CD4-positive, alpha-beta T cell treated with Interleukin-17A for 4 hours (primary cell): ENCODE measurements at regions not wholly inside any gene's neighbourhood (a gene's known extent, or its start where the extent isn't known, plus 50 kb on each side); places are given as distances from the start of the nearest gene placed in this dataset.
"Not testable (repeated sequence)": the region's sequence is repeated elsewhere in the genome, so short reads cannot be mapped to it uniquely, and the experiment has no call there.

ENCODE experiments used
- DNase-seq: peaks from one replicate; pipeline ENCODE4 v3.0.0-alpha.2; 2020; ENCODE audit warnings: mixed read lengths

DNA sequence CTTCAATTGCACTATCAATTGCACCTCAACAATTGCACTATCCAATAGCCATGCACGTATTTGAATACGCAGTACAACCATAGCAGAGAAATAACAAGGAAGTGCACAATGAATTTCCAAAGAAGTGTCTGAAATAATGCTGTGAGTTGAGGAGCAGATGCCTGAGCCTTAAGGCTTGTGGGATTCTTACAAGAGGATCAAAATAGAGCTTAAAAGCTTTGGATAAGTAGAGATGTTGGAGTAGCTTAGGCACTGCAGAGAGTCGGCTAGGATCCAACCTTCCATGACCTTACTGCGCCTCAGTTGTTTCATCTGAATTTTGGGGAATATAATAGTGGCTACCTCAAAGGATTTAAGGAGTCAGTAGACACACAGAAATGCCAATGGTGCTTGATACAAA, 196.1 kb upstream of the FLRT2 start:
- no peak for DNase-seq

- DNase-seq, result no peak
Measured at GRCh38 chr14:85334316-85334715, 195.6 kb upstream of the FLRT2 start.

DNA sequence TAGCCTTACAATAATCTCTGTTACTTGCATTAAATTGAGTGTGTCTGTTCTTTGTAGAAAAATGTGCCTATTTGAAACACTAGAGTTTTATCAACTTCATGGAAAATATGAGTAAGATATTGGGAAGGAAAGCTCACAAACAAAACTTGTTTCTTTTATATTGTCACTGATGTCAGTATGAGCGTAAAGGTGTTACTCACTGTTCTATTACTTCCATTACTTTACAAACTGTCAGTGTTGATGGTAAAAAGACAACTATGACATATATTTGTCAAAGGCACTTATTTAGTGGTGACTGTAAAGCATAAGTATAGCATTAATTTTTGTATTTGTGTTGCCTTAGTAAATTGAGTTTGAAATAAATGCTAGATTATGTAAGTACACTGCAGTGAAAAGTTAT, 193.7 kb upstream of the FLRT2 start:
- DNase-seq, result no peak

DNA sequence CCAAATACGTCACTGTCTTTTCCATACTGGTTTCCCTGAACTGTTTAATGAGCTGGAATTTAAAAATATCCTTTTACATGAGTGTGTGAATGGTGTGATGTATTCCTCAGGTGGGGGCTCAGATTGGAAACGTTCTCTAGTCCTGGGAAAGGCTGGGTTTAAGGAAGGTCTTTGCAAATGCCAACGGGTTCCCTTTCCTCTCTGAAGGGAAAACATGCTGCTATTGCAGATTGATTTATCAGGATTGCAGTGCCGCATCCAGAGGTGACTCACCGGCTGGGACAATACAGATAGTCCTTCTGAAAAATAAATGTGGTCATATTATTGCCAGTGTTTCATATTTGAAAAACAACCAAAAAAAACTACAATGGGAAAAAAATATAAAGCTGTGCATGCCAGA, 193.1 kb upstream of the FLRT2 start:
- DNase-seq, result no peak

- no peak for DNase-seq
Measured at GRCh38 chr14:85338895-85339294, 191.0 kb upstream of the FLRT2 start.

DNA sequence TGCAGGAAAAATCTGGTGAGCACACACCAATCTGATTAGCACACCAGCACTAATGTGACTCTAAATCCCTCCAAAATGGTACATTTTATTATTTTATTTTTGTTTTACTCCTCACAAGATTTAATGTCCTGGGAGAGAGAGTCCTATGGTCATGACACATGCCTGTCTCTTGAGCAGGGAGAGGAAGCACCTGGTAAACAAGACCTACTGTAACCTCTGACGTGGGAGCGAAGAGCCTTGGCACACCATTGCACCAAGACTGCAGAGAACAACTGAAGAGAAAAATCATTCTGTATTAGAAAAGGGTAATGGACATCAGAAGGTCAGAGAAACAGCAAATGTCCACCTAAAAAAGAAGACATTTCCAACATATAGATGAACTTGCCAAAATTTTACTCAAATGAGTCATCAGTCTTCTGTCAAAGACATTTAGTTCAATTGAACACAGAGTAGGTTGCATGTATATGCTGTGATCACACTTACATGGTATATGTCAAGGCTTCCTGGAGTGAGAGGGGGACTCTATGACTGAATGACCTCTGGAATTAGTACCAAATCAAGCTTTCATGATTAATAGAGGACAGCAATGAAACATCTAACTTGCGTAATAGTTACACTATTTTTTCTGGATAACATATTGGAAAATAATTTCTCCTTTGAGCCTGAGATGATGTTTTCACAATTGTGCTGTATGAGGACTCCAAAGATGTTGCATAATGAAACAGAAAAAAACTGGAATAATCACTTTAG, 186.9 kb upstream of the FLRT2 start:
- DNase-seq, result no peak

- no peak for DNase-seq
Measured at GRCh38 chr14:85344171-85344570, 185.8 kb upstream of the FLRT2 start.

GRCh38 chr14:85344847-85345570, 184.9 kb upstream of the FLRT2 start:
- DNase-seq, result no peak

DNA sequence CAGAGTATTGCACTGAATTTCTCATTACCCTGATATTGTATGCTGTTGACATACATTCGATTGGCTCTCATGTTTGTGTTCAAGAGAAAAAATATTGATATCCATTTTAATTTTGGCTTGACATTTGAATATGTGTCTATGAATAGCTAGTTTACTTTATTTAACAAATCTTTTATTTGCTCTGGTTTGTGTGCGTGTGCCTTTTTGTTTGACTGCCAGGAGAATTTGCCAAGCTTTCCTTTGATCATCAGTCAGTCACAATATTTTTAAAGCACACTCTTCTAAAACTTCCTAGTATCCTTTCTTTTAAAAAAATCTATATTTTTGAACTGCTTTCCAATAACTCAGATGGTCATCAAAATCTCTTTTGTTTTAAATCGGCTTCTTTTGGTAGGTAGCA, 179.3 kb upstream of the FLRT2 start:
- DNase-seq, result no peak

GRCh38 chr14:85352588-85352987, 177.4 kb upstream of the FLRT2 start:
- not testable (repeated sequence) for DNase-seq

DNA sequence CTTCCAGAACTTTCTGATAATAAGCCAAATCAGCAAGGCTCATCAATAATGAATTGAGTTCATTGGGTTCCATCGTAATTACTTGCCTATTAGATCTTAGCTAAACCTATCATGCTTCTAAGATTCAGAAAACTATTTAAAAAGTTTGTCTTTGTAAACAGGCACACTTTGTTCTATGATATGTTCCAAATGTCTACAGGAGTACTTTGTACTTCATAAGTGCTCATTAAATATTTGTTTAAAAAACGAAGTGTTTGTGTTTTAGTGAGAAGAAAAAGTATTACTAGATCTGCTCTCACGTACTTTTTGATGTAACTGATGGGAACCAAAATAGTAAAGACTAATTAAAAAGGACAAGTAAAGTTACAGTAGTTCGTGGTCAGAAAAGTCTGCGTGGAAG, 172.8 kb upstream of the FLRT2 start:
- no peak for DNase-seq

- no peak for DNase-seq
Measured at GRCh38 chr14:85358136-85358785, 171.7 kb upstream of the FLRT2 start.

DNA sequence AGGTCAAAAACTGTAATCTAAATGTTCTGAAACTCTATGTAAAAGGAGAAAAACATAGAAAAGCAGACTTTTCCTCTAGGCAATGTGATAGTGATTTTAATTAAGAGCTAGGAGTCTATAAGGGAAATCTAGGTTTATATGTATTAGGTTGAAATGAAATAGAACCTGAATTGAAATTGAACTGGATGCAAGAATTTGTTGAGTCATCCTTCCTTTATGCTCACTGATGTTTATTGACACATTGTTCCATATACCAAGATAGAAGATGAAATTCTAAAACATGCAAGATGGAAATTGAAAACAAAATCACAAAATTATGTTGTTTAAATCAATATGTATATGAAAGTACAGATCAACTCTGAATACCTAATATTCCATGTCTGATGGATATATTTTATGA, 170.4 kb upstream of the FLRT2 start:
- DNase-seq, result no peak

DNA sequence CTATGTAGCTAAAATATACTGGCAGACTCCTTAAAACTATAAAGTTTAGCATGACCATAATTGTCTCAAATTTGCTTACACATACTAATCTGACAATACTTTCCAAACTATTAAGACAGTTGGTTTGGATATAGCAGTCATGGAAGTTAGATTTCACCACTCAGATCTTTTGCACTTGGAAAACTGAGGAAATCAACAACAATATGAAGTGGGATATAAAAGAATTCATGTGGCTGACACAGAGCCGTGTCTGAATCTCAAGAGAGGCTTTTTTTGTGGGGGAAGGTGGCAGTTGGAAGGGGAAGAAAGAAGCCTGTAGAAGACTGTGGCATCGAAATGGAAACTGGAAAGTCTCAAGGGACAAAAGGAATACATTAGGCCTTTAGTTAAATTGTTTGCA, 166.6 kb upstream of the FLRT2 start:
- DNase-seq, result no peak

DNA sequence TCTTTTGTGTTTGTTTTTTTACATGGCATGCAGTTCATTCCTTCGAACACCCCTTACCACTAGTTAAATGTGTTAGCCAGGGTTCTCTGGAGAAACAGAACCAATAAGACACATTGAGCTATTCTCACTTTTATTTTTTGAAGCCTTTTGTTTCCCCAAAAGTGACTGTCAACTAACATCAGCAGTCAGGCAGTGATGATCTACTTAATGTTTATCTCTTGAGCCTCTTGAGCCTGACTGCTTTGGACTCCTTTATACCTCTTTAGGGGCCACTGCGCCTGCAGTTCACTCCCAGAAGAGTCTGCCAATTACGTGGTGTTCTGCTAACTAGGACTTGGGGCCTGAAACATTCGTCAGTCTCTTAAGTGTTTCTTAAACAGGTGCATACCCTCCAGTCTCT, 163.7 kb upstream of the FLRT2 start:
- no peak for DNase-seq

DNA sequence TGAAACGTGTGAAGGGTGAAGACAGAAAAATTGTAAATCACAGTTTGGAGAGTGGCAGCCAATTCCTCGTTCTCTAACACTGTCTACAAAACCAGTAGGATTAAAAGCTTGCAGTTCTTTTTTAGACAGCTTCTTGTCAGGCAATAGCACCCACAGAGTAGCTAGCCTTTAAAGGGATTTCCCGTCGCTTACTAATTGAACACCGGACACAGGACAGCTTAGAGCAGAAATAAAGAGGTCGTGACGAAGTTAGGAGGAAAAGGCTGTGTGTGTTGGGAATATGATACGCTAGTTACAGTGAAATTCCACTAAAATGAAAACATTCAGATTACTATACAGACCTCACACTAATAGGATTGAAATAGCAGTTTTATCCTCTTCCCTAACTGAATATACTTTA, 149.1 kb upstream of the FLRT2 start:
- no peak for DNase-seq

DNA sequence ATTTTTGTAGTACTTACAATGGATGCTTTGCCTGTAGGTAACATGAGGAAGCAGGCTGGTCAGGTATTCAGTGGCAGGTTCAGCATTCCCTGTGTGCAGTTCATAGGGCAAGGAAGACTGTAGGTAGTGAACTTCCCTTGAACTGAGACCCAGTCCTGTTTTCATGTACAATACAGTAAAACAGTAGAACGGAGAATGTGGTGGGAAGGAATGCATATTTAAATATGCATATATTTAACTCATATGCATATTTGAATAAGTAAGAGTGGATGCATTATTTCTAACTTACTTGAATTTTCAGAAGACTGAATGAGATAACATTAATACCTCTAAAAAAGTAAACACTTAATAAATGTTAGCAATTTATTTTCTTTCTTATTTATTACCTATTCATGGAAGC, 147.6 kb upstream of the FLRT2 start:
- DNase-seq, result no peak

DNA sequence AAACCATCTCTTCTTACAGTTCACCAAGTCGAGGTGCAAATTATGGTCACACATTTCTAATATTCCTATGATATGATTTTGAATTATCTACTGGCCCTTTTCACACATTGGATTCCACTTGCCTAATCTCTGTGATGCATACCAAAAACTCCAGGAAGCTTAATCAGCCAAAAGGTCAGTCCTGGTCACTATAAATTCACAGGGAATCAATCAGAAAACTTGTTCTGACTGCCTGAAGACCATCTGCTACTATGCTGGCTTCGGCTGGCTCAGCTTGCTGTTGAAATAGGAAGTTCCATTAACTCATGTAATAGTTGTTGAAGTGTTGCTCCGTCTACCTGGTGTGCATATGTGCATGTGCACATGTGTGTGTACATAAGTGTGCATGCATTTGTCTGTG, 142.8 kb upstream of the FLRT2 start:
- no peak for DNase-seq

GRCh38 chr14:85390236-85390635, 139.7 kb upstream of the FLRT2 start:
- no peak for DNase-seq

DNA sequence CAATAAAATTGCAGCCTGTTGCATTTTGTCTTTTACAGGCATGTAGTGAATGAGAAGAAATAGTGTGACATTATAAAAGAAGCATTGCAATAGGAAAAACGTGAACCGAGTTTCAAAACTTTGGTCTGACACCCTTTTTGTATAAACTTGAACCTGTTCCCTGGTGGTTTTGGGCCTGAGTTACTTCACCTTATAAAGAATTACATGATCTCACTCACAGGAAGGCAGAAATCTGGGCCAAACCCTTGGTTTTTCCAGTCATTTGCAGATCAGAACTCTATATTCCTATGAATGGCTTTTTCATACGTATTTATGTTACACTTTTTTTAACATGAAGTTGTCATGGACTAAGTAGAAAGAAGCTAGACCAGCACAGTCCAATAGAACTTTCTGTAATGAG, 138.5 kb upstream of the FLRT2 start:
- DNase-seq, result no peak

GRCh38 chr14:85391892-85392291, 138.1 kb upstream of the FLRT2 start:
- DNase-seq, result no peak

DNA sequence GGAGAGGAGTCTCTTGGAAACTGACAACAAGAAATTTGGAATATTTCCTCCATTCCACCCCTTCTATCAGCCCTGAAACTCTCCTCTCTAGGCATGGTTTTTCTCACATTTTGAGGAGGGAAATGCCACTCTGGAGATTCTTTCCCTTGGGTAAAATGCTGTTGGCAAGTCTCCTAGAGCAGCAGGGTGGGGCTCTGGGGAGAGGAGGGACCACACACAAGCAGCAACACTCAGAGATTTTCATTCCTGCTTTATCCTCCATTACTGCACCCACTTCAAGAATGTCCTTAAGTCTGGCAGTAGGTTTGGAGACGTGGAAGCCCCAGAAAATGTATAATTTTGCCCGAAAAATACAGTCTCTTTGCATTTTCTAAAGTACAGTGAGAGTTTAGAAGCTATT, 130.8 kb upstream of the FLRT2 start:
- no peak for DNase-seq

GRCh38 chr14:85400678-85401077, 129.3 kb upstream of the FLRT2 start:
- DNase-seq, result no peak

- no peak for DNase-seq
Measured at GRCh38 chr14:85401384-85401783, 128.6 kb upstream of the FLRT2 start.
